GM21367 (cell line): ENCODE measurements at regions not wholly inside any gene's neighbourhood (a gene's known extent, or its start where the extent isn't known, plus 50 kb on each side); places are given as distances from the start of the nearest gene placed in this dataset.
"Not testable (repeated sequence)": the region's sequence is repeated elsewhere in the genome, so short reads cannot be mapped to it uniquely, and the experiment has no call there.

Source experiments
- ATAC-seq: cut with Tn5 transposase; IDR thresholded peaks from one replicate; pipeline ENCODE4 v1.9.1; 2021; ENCODE audit not compliant: unreplicated experiment

DNA sequence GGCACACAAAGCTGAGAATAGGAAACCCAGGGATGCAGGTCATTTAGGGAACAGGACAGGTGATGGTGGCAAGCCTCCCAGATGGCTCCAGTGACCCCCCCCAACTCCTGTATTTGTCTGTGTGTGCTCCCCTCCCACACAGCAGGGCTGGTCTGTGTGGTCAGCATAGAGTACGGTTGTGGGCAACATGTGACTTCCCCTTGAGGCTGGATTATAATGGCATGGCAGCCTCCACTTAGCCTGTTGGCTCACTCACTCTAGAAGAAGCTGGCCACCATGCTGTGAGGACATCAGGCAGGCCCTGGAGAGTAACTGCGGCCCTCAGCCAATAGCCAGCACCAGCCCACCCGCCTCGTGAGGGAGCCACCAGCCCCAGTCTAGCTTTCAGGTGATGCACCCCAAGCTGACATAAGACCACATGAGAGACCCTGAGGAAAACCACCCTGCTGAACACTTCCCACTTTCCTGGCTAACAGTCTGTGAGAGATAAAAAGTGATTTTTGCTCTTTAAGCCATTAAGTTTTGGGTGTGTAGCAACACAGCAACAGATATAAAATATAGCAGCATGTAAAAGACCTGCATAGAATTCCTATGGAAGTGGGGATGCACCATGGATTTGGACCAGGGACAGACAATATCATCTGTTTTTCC, 151.3 kb downstream of the LAT start:
- ATAC-seq, result not testable (repeated sequence)

GRCh38 chr16:29135098-29135497, 150.2 kb downstream of the LAT start:
- ATAC-seq, result not testable (repeated sequence)

GRCh38 chr16:29133681-29134430, 149.0 kb downstream of the LAT start:
- not testable (repeated sequence) for ATAC-seq

DNA sequence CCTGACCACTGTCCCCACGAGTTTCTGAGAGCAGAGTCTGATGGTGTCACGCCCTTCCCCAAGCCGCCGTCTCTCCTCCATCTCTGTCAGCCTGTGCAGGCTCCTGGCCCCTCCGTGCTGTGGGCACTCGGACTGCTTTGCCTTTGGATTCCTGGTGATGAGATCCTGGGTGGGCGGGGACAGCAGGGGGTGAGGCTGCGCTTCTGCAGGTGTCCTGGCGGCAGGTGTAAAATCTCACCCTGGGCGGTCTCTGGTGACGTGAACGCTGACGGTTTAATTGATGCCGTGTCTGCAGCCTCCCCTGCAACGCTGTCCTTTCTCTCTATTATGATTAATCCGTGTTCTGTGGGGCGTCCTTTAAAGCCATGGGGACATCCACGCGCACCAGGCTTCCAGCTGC, 148.0 kb downstream of the LAT start:
- ATAC-seq, result not testable (repeated sequence)

- ATAC-seq, result not testable (repeated sequence)
Measured at GRCh38 chr16:29132444-29132843, 147.6 kb downstream of the LAT start.

DNA sequence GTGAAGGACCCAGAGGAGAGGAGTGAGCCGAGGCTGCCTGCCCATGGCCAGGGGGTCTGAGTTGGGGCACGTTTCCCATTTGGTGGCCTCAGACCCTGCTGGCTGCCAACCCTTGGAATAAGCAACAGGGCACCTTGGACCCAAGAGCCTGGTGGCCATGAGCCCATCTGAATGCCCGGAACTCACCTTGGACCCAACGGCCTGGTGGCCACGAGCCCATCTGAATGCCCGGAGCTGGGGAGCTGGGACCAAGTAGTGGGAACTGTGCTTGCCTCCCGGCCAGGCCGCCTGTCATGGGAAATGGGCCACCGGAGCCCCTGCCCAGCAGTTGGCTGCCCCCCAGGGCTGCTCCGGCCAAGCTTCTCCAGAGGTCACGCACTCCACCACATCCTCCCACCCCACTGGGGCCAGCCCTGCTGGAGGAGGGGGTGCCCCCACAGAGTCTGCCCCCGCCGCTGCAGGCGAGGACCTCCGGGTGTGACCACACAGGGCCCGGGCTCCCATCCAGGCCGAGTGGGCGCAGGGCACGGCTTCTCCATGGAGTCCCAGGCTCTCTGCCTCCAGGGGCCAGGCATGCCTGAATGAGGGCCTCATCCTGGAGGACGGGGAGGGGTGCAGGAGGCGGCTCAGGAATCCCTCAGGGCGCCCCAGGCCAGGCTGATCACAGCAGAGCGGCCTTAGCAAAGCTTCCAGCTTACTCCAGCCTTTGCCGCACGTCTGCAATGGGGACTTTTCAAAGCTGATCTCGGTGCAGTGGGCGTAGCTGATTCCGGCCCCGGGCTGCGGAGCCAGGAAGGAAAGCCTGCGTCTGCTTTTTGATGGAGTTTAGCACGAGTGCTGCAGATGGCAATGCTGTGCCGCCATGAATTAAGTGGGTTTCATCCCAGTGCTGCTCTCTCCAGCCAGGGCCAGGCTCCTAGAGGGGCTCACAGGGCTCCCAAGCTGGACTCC, 146.3 kb downstream of the LAT start:
- not testable (repeated sequence) for ATAC-seq

- not testable (repeated sequence) for ATAC-seq
Measured at GRCh38 chr16:29130131-29130711, 145.4 kb downstream of the LAT start.

DNA sequence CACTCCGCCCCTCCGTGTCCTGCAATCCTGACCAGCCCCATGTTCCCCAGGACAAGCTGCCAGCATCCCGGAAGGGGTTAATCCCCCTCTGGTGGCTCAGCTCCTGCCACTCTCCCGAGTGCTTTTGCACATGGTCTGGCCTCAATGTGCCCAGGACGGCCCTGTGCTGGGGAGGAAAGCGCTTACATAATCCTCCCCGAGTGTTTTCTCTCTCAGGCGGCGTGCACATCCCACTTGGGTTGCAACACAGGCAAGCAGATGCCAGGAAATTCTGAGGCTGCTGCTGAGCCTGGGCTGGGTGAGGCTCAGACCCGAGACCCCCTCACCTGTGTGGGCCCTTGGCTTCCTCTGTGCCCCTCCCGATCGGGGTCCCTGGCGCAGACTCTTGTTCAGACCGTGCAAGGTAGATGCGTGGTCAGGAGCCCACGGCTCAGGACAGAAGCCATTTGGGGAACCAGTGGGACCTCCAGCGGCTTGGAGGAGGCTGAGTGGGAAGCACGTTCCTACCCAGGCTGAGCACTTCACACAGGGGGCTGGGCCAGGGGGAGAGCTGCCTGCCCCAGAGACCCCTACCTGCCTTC, 144.7 kb downstream of the LAT start:
- not testable (repeated sequence) for ATAC-seq

- ATAC-seq, result not testable (repeated sequence)
Measured at GRCh38 chr16:29128732-29129457, 144.0 kb downstream of the LAT start.

- not testable (repeated sequence) for ATAC-seq
Measured at GRCh38 chr16:29127806-29128420, 143.1 kb downstream of the LAT start.

DNA sequence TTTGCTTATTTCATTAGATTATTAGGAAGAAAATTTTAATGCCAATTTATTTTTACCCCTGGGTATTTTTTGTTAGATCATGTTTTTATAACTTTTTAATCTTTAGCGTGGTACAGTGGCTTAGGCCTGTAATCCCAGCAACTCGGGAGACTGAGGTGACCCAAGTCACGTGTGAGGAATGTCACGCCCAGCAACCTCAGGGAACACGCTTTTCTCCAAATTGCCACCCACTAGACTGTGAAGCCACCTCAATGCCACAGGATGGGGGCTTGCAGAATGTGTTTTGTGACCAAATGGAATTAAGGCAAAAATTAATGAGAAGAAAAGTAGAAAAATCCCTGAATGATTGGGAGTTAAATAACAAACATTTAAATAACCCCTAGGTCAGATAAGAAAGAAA, 141.8 kb downstream of the LAT start:
- ATAC-seq, result no peak

DNA sequence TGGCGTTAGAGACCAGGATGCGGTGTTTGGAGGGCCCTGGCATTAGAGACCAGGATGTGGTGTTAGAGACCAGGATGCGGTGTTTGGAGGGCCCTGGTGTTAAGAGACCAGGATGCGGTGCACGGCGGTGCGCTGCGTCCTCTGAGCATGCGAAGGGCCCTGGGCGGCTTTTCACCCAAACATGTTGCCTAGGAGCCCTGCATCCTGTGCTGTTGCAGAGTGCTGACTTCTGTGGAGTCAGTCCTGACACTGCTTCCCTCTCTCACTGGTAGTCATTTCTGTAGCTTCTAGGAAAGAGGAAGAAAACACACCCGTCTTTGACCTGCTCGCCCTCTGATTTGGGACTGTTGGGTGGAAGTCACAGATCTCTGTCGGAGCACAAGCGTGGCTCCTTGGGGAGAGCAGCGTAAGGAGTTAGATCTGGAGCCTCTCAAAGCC, 141.2 kb downstream of the LAT start:
- no peak for ATAC-seq

- ATAC-seq, result no peak
Measured at GRCh38 chr16:29124828-29125227, 140.0 kb downstream of the LAT start.

DNA sequence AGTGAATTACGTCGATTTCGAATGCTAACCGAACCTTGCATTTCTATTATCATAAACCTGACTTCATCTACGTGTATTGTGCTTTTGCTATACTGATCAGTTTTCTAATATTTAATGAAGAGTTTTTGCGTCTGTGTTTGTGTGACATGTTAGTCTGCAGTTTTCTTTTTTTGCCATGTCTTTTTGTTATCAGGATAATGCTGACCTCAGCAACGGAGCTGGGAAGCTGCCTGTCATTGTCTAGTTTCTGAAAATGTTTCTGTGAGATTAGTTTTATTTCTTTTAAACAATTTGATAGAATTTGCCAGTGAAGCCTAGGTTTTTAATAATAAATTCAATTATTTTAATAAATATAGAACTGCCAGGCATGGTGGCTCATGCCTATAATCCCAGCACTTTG, 139.3 kb downstream of the LAT start:
- ATAC-seq, result not testable (repeated sequence)

GRCh38 chr16:29120680-29121079, 135.8 kb downstream of the LAT start:
- ATAC-seq, result not testable (repeated sequence)

GRCh38 chr16:29118301-29118957, 133.6 kb downstream of the LAT start:
- ATAC-seq, result not testable (repeated sequence)

DNA sequence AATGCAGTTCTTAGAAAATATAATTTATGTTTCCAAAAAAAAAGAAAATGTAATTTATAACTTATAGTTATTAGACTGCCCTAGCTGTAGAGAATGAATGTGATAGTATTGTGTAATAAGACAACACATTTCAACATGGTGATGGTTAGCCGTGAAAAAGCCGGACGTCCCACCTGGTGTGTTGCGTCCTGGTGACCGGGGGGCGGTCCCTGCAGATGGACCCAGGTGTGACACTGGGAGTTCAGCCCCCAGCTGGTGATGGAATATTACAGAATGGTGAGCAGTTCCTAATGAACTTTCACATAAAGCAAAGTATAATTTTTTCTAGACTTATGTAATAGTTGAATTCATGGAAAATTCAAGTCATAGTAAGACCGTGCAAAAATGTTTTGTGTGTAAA, 132.8 kb downstream of the LAT start:
- ATAC-seq, result no peak

GRCh38 chr16:29116980-29117379, 132.1 kb downstream of the LAT start:
- ATAC-seq, result no peak

GRCh38 chr16:29116207-29116606, 131.4 kb downstream of the LAT start:
- ATAC-seq, result not testable (repeated sequence)
